ENCODE measurements at regions not wholly inside any gene's neighbourhood (a gene's known extent, or its start where the extent isn't known, plus 50 kb on each side); places are given as distances from the start of the nearest gene placed in this dataset.

GRCh38 chr9:30258094-30258493, 2126.3 kb upstream of the ACO1 start:
- TF ChIP-seq CTCF (IDR thresholded peaks at IDR 0.05) = no peak
- no peak for TF ChIP-seq POLR2A (IDR thresholded peaks at IDR 0.05)
- no peak for TF ChIP-seq EP300 (IDR thresholded peaks at IDR 0.05)

Measured in ovary (tissue), 3 donors.